ENCODE measurements at regions not wholly inside any gene's neighbourhood (a gene's known extent, or its start where the extent isn't known, plus 50 kb on each side); places are given as distances from the start of the nearest gene placed in this dataset.
A peak's percentile ranks its signal among the peaks of the same experiment; 100 is the strongest.

DNA sequence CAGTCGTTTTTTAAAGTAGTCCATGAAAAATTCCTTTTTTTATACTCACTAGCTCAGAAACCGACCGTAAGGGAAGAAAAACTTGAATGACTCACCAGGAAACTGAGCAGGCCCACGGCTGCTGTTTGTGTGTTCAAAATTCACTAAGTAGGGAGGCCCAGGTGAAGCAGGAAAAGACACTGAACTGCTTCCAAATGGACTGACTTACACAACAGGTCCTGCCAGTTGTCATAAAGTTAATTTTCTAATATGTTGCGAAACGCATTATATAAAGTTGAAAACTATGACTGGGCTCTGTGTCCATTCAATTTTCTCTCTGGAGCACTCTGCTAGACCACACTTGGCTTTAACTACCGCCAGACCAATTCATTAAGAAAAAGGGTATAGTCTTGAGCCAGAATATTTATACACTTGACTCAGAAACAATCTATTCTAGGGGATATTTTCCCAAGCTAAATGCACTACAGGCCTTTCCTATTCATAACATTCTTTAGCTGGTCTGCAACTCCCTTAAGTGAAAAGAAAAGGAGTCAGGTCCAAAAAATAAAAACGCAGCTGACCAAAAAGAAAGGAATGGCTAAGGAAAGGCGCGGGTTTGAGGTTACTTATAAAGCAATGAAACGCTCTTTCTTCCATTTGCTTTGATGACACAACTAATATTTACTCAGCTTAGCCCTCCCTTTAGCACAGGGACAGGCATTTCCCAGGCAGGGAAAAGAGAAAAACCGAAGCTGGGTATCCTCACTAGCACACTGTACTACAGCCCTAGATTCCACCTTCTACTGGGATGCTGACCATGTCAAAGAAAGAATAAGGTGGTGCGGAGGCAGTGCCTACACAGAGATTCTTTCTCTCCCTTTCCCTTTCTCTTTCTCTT, 306.3 kb upstream of the ESRRG start:
- TF ChIP-seq ESRRG (CRISPR knock-in tag; IDR thresholded peaks at IDR 0.05) (no peak), ZNF8 (CRISPR knock-in tag; IDR thresholded peaks at IDR 0.05) (no peak), ZFP3 (CRISPR knock-in tag; IDR thresholded peaks at IDR 0.05) (no peak), TOX (CRISPR knock-in tag; IDR thresholded peaks at IDR 0.05; ENCODE audit: borderline replicate concordance) (no peak), ZFP30 (CRISPR knock-in tag; IDR thresholded peaks at IDR 0.05) (no peak), ZC3H10 (CRISPR knock-in tag; IDR thresholded peaks at IDR 0.05) (0 out of 2 replicates have a peak, but pooled peaks have one; percentile 4), GLIS3 (CRISPR knock-in tag; IDR thresholded peaks at IDR 0.05) (no peak), ZNF70 (CRISPR knock-in tag; IDR thresholded peaks at IDR 0.05) (no peak), ARNTL (CRISPR knock-in tag; IDR thresholded peaks at IDR 0.05; ENCODE audit: borderline replicate concordance, low read depth) (no peak), ISL1 (CRISPR knock-in tag; IDR thresholded peaks at IDR 0.05) (no peak)
- TF ChIP-seq, protein P1, sequence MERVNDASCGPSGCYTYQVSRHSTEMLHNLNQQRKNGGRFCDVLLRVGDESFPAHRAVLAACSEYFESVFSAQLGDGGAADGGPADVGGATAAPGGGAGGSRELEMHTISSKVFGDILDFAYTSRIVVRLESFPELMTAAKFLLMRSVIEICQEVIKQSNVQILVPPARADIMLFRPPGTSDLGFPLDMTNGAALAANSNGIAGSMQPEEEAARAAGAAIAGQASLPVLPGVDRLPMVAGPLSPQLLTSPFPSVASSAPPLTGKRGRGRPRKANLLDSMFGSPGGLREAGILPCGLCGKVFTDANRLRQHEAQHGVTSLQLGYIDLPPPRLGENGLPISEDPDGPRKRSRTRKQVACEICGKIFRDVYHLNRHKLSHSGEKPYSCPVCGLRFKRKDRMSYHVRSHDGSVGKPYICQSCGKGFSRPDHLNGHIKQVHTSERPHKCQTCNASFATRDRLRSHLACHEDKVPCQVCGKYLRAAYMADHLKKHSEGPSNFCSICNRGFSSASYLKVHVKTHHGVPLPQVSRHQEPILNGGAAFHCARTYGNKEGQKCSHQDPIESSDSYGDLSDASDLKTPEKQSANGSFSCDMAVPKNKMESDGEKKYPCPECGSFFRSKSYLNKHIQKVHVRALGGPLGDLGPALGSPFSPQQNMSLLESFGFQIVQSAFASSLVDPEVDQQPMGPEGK (CRISPR knock-in tag; IDR thresholded peaks at IDR 0.05; ENCODE audit: borderline replicate concordance): no peak
- TF ChIP-seq, protein P2, sequence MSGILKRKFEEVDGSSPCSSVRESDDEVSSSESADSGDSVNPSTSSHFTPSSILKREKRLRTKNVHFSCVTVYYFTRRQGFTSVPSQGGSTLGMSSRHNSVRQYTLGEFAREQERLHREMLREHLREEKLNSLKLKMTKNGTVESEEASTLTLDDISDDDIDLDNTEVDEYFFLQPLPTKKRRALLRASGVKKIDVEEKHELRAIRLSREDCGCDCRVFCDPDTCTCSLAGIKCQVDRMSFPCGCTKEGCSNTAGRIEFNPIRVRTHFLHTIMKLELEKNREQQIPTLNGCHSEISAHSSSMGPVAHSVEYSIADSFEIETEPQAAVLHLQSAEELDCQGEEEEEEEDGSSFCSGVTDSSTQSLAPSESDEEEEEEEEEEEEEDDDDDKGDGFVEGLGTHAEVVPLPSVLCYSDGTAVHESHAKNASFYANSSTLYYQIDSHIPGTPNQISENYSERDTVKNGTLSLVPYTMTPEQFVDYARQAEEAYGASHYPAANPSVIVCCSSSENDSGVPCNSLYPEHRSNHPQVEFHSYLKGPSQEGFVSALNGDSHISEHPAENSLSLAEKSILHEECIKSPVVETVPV (CRISPR knock-in tag; IDR thresholded peaks at IDR 0.05): no peak
- TF ChIP-seq, protein P3, sequence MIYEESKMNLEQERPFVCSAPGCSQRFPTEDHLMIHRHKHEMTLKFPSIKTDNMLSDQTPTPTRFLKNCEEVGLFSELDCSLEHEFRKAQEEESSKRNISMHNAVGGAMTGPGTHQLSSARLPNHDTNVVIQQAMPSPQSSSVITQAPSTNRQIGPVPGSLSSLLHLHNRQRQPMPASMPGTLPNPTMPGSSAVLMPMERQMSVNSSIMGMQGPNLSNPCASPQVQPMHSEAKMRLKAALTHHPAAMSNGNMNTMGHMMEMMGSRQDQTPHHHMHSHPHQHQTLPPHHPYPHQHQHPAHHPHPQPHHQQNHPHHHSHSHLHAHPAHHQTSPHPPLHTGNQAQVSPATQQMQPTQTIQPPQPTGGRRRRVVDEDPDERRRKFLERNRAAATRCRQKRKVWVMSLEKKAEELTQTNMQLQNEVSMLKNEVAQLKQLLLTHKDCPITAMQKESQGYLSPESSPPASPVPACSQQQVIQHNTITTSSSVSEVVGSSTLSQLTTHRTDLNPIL (CRISPR knock-in tag; IDR thresholded peaks at IDR 0.05; ENCODE audit: low read depth): no peak
- TF ChIP-seq, protein P4, sequence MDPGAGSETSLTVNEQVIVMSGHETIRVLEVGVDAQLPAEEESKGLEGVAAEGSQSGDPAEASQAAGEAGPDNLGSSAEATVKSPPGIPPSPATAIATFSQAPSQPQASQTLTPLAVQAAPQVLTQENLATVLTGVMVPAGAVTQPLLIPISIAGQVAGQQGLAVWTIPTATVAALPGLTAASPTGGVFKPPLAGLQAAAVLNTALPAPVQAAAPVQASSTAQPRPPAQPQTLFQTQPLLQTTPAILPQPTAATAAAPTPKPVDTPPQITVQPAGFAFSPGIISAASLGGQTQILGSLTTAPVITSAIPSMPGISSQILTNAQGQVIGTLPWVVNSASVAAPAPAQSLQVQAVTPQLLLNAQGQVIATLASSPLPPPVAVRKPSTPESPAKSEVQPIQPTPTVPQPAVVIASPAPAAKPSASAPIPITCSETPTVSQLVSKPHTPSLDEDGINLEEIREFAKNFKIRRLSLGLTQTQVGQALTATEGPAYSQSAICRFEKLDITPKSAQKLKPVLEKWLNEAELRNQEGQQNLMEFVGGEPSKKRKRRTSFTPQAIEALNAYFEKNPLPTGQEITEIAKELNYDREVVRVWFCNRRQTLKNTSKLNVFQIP (CRISPR knock-in tag; IDR thresholded peaks at IDR 0.05; ENCODE audit: borderline replicate concordance, low read depth): 0 out of 2 replicates have a peak, but pooled peaks have one; percentile 58

All from SK-N-SH treated with all-trans-retinoic acid at 6 μM for 48 hours (cell line).